Vagina (tissue), 2 donors: ENCODE measurements at regions not wholly inside any gene's neighbourhood (a gene's known extent, or its start where the extent isn't known, plus 50 kb on each side); places are given as distances from the start of the nearest gene placed in this dataset.
"Not testable (repeated sequence)": the region's sequence is repeated elsewhere in the genome, so short reads cannot be mapped to it uniquely, and the experiment has no call there.

Experiments
- DNase-seq, 2 donors: peaks; one replicate each; pipeline ENCODE4 v3.0.0-alpha.2; 2017; ENCODE audit errors: extremely low spot score in 2 of 2
- H3K27ac ChIP-seq: fragments of 200-600 bp; sonication (generic); one replicate; pipeline ENCODE4 v1.5.1; 2019
- H3K27me3 ChIP-seq: fragments of 200-600 bp; sonication (generic); one replicate; pipeline ENCODE4 v1.5.1; 2019
- H3K36me3 ChIP-seq, 2 donors: fragments of 200-600 bp; sonication (generic); one replicate each; pipeline ENCODE4 v1.5.1; 2017 to 2019
- H3K4me1 ChIP-seq: fragments of 200-600 bp; sonication (generic); one replicate; pipeline ENCODE4 v1.5.1; 2019
- H3K4me3 ChIP-seq, 2 donors: fragments of 200-600 bp; sonication (generic); 1 replicate in 1 of 2; 2 replicates in 1 of 2; pipeline ENCODE4 v1.5.1; 2016 to 2019
- H3K9me3 ChIP-seq: fragments of 200-600 bp; sonication (generic); one replicate; pipeline ENCODE4 v1.5.1; 2019
- POLR2A ChIP-seq, 2 donors: fragments of 450-650 bp; IDR thresholded peaks; one replicate each; pipeline ENCODE4 v1.6.1; 2017; ENCODE audit warnings: antibody characterized with exemption in 2 of 2, mild to moderate bottlenecking in 2 of 2, moderate library complexity in 2 of 2
- POLR2AphosphoS5 ChIP-seq, 2 donors: sonication (generic); formaldehyde crosslinking; IDR thresholded peaks; one replicate each; pipeline ENCODE4 v1.9.0; 2017; ENCODE audit warnings: antibody characterized with exemption in 2 of 2, mild to moderate bottlenecking in 2 of 2, low read depth in 1 of 2; ENCODE audit not compliant: insufficient read depth in 1 of 2
- intact Hi-C: fragments of 100-400 bp; cut with DNase I; formaldehyde crosslinking; loops from one replicate; pipeline ENCODE4 v1.15.1; 2023
- TF ChIP-seq, protein P1 (sequence below), 3 experiments: fragments of 450-650 bp in 2 of 3; fragments of 200-600 bp in 1 of 3; sonication (generic) in 1 of 3; IDR thresholded peaks; one replicate each; pipeline ENCODE4 v1.5.1; 2017 to 2019; ENCODE audit warnings: antibody characterized with exemption in 3 of 3, mild to moderate bottlenecking in 2 of 3, moderate library complexity in 2 of 3

- TF ChIP-seq POLR2AphosphoS5 (IDR thresholded peaks at IDR 0.05; ENCODE audit: insufficient read depth in 1 of 2, low read depth in 1 of 2) = no peak
- TF ChIP-seq POLR2A (IDR thresholded peaks at IDR 0.05) = no peak
- TF ChIP-seq, protein P1, sequence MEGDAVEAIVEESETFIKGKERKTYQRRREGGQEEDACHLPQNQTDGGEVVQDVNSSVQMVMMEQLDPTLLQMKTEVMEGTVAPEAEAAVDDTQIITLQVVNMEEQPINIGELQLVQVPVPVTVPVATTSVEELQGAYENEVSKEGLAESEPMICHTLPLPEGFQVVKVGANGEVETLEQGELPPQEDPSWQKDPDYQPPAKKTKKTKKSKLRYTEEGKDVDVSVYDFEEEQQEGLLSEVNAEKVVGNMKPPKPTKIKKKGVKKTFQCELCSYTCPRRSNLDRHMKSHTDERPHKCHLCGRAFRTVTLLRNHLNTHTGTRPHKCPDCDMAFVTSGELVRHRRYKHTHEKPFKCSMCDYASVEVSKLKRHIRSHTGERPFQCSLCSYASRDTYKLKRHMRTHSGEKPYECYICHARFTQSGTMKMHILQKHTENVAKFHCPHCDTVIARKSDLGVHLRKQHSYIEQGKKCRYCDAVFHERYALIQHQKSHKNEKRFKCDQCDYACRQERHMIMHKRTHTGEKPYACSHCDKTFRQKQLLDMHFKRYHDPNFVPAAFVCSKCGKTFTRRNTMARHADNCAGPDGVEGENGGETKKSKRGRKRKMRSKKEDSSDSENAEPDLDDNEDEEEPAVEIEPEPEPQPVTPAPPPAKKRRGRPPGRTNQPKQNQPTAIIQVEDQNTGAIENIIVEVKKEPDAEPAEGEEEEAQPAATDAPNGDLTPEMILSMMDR (IDR thresholded peaks at IDR 0.05) = no peak
- H3K4me3 ChIP-seq = no peak overlapping the region
- no peaks in the 10 kb centered on the region for H3K36me3 ChIP-seq
- H3K9me3 ChIP-seq = no peaks in the 10 kb centered on the region
- no peaks in the 10 kb centered on the region for H3K27me3 ChIP-seq
- intact Hi-C loops = no loop called here
- DNase-seq = peak in 1 of 2 donors; percentile 79
- H3K27ac ChIP-seq = no peak overlapping the region
- H3K4me1 ChIP-seq = no peaks in the 10 kb centered on the region
Measured at GRCh38 chr16:22642416-22643088, 131.9 kb downstream of the NPIPB5 start.

- H3K27me3 ChIP-seq, H3K4me1 ChIP-seq, H3K27ac ChIP-seq, H3K4me3 ChIP-seq, H3K9me3 ChIP-seq, H3K36me3 ChIP-seq, intact Hi-C loops: not testable (repeated sequence)
- DNase-seq = peak in 1 of 2 donors; percentile 8
Measured at GRCh38 chr16:22643203-22643602, 132.5 kb downstream of the NPIPB5 start.

- Histone ChIP-seq H3K9me3 (no peaks in the 10 kb centered on the region), H3K4me3 (no peak overlapping the region), H3K27me3 (no peaks in the 10 kb centered on the region), H3K4me1 (no peaks in the 10 kb centered on the region), H3K27ac (no peak overlapping the region), H3K36me3 (no peaks in the 10 kb centered on the region)
- intact Hi-C loops = no loop called here
- TF ChIP-seq POLR2AphosphoS5 (IDR thresholded peaks at IDR 0.05; ENCODE audit: insufficient read depth in 1 of 2, low read depth in 1 of 2) = no peak
- TF ChIP-seq, protein P1 (IDR thresholded peaks at IDR 0.05) = no peak
- TF ChIP-seq POLR2A (IDR thresholded peaks at IDR 0.05) = no peak
- DNase-seq = peak in 1 of 2 donors; percentile 58
Measured at GRCh38 chr16:22643886-22644285, 133.2 kb downstream of the NPIPB5 start.

- Histone ChIP-seq H3K27ac (no peak overlapping the region), H3K36me3 (no peaks in the 10 kb centered on the region), H3K9me3 (no peaks in the 10 kb centered on the region), H3K4me1 (no peaks in the 10 kb centered on the region), H3K27me3 (no peaks in the 10 kb centered on the region), H3K4me3 (no peak overlapping the region)
- peak in 1 of 2 donors; percentile 60 for DNase-seq
- intact Hi-C loops = no loop called here
- TF ChIP-seq POLR2AphosphoS5 (IDR thresholded peaks at IDR 0.05; ENCODE audit: insufficient read depth in 1 of 2, low read depth in 1 of 2) = no peak
- TF ChIP-seq, protein P1 (IDR thresholded peaks at IDR 0.05) = no peak
- no peak for TF ChIP-seq POLR2A (IDR thresholded peaks at IDR 0.05)
Measured at GRCh38 chr16:22645868-22646267, 135.2 kb downstream of the NPIPB5 start.

- H3K27ac ChIP-seq = no peak overlapping the region
- H3K4me3 ChIP-seq = no peak overlapping the region
- TF ChIP-seq, protein P1 (IDR thresholded peaks at IDR 0.05) = no peak
- TF ChIP-seq POLR2AphosphoS5 (IDR thresholded peaks at IDR 0.05; ENCODE audit: insufficient read depth in 1 of 2, low read depth in 1 of 2) = no peak
- no peak for TF ChIP-seq POLR2A (IDR thresholded peaks at IDR 0.05)
- no peaks in the 10 kb centered on the region for H3K27me3 ChIP-seq
- no peaks in the 10 kb centered on the region for H3K9me3 ChIP-seq
- intact Hi-C loops = no loop called here
- no peak for DNase-seq
- no peaks in the 10 kb centered on the region for H3K36me3 ChIP-seq
- no peaks in the 10 kb centered on the region for H3K4me1 ChIP-seq
Measured at GRCh38 chr16:22646948-22647556, 136.4 kb downstream of the NPIPB5 start.
